H1 (cell line): ENCODE measurements at regions not wholly inside any gene's neighbourhood (a gene's known extent, or its start where the extent isn't known, plus 50 kb on each side); places are given as distances from the start of the nearest gene placed in this dataset.

Experiments used
- CTCF ChIA-PET: fragments of 300-600 bp; sonication (Branson Sonifier 250); formaldehyde crosslinking; loops from one replicate; lab custom pipeline; 2021; ENCODE audit not compliant: partially characterized antibody; lab: Charles Lee
- POLR2A ChIA-PET: fragments of 300-600 bp; sonication (Branson Sonifier 250); formaldehyde crosslinking; loops from one replicate; lab custom pipeline; 2021; ENCODE audit warnings: inconsistent platforms; ENCODE audit not compliant: partially characterized antibody; lab: Charles Lee
- DNase-seq, 2 experiments: peaks; one replicate each; pipeline versions ENCODE4 v3.0.0 to v3.0.0-alpha.2; 2010 to 2022; ENCODE audit warnings: low spot score in 2 of 2, low read depth in 1 of 2, mixed read lengths in 1 of 2
- FAIRE-seq: peaks from 2 replicates; lab custom pipeline; 2011; peaks lifted over from hg19 to GRCh38; lab: Jason Lieb, UNC
- H2AFZ ChIP-seq: 2 replicates; pipeline ENCODE4 v1.8.1; 2012; ENCODE audit warnings: low read length, inconsistent platforms
- H2AK5ac ChIP-seq: 2 replicates; pipeline ENCODE4 v1.6.1; 2013; ENCODE audit warnings: low read depth, low read length
- H2BK120ac ChIP-seq: replicated peaks from 2 replicates; pipeline ENCODE3; 2013; ENCODE audit warnings: low read depth, low read length, inconsistent platforms
- H2BK12ac ChIP-seq: 2 replicates; pipeline ENCODE4 v1.6.1; 2013; ENCODE audit warnings: low read depth, low read length
- H2BK15ac ChIP-seq: 2 replicates; pipeline ENCODE4 v1.6.1; 2013; ENCODE audit warnings: low read length
- H2BK20ac ChIP-seq: 2 replicates; pipeline ENCODE4 v1.6.1; 2013; ENCODE audit warnings: low read length
- H2BK5ac ChIP-seq: 2 replicates; pipeline ENCODE4 v1.6.1; 2013; ENCODE audit warnings: low read depth, low read length
- H3K14ac ChIP-seq: 2 replicates; pipeline ENCODE4 v1.6.1; 2013; ENCODE audit warnings: inconsistent platforms; ENCODE audit not compliant: insufficient read length
- H3K18ac ChIP-seq: 2 replicates; pipeline ENCODE4 v1.6.1; 2013; ENCODE audit warnings: low read length; ENCODE audit errors: extremely low read depth
- H3K23ac ChIP-seq: 2 replicates; pipeline ENCODE4 v1.6.1; 2013; ENCODE audit warnings: inconsistent platforms; ENCODE audit not compliant: insufficient read length
- H3K23me2 ChIP-seq: 2 replicates; pipeline ENCODE4 v1.6.1; 2013; ENCODE audit warnings: low read depth, low read length
- H3K27ac ChIP-seq: 2 replicates; pipeline ENCODE4 v1.6.1; 2011; ENCODE audit warnings: low read depth, low read length, inconsistent platforms
- H3K27me3 ChIP-seq, 4 experiments: replicated peaks in 1 of 4; 1 replicate in 1 of 4; 2 replicates in 3 of 4; pipeline versions ENCODE4 v1.6.1 to v1.8.1; 2011 to 2013; ENCODE audit warnings: low read length in 3 of 4, mild to moderate bottlenecking in 3 of 4, inconsistent platforms in 2 of 4, mixed read lengths in 2 of 4, moderate library complexity in 1 of 4; ENCODE audit not compliant: control insufficient read depth in 3 of 4, insufficient read depth in 3 of 4; ENCODE audit errors: extremely low read depth in 1 of 4
- H3K36me3 ChIP-seq, 4 experiments: 2 replicates each; pipeline versions ENCODE4 v1.6.1 to v1.8.1; 2011 to 2013; ENCODE audit warnings: mild to moderate bottlenecking in 4 of 4, low read length in 3 of 4, moderate library complexity in 2 of 4, control low read depth in 1 of 4, inconsistent platforms in 1 of 4; ENCODE audit not compliant: insufficient read depth in 4 of 4, control insufficient read depth in 2 of 4
- H3K4ac ChIP-seq: replicated peaks from 2 replicates; pipeline ENCODE3; 2013; ENCODE audit warnings: low read length, low read depth, mixed read lengths, inconsistent platforms; ENCODE audit not compliant: insufficient read length
- H3K4me1 ChIP-seq, 4 experiments: replicated peaks in 1 of 4; 1 replicate in 1 of 4; 2 replicates in 3 of 4; pipeline versions ENCODE4 v1.6.1 to v1.8.1; 2011 to 2013; ENCODE audit warnings: low read length in 3 of 4, inconsistent platforms in 2 of 4, mixed read lengths in 1 of 4; ENCODE audit not compliant: insufficient read depth in 4 of 4, control insufficient read depth in 3 of 4
- H3K4me2 ChIP-seq, 2 experiments: 2 replicates each; pipeline versions ENCODE4 v1.6.1 to v1.8.1; 2011 to 2013; ENCODE audit warnings: low read depth in 2 of 2, low read length in 2 of 2, control low read depth in 1 of 2, inconsistent platforms in 1 of 2, mild to moderate bottlenecking in 1 of 2; ENCODE audit not compliant: insufficient read depth in 1 of 2
- H3K4me3 ChIP-seq, 4 experiments: fragments of 200-600, 300-600 bp in 1 of 4; sonication (generic), shearing (Covaris generic), sonication (Bioruptor Twin) in 1 of 4; 2 replicates each; pipeline versions ENCODE4 v1.5.1 to v1.8.1; 2011 to 2016; ENCODE audit warnings: low read length in 4 of 4, low read depth in 3 of 4, control low read depth in 2 of 4, inconsistent platforms in 2 of 4, mild to moderate bottlenecking in 2 of 4, mixed read lengths in 1 of 4, moderate library complexity in 1 of 4; ENCODE audit not compliant: insufficient read depth in 2 of 4; ENCODE audit errors: extremely low read depth in 1 of 4
- H3K56ac ChIP-seq: replicated peaks from 2 replicates; pipeline ENCODE3; 2013; ENCODE audit warnings: low read depth, mild to moderate bottlenecking, mixed read lengths, low read length, inconsistent platforms; ENCODE audit not compliant: insufficient read length
- H3K79me1 ChIP-seq: 2 replicates; pipeline ENCODE4 v1.6.1; 2013; ENCODE audit warnings: low read depth, low read length, control low read depth
- H3K79me2 ChIP-seq, 2 experiments: 2 replicates each; pipeline versions ENCODE4 v1.6.1 to v1.8.1; 2012 to 2013; ENCODE audit warnings: low read length in 2 of 2, mild to moderate bottlenecking in 2 of 2, inconsistent platforms in 1 of 2; ENCODE audit not compliant: insufficient read depth in 2 of 2, control insufficient read depth in 1 of 2
- H3K9ac ChIP-seq, 4 experiments: replicated peaks in 1 of 4; 1 replicate in 1 of 4; 2 replicates in 3 of 4; pipeline versions ENCODE4 v1.6.1 to v1.8.1; 2011 to 2013; ENCODE audit warnings: low read depth in 3 of 4, low read length in 3 of 4, control low read depth in 2 of 4, mild to moderate bottlenecking in 2 of 4, moderate library complexity in 2 of 4, inconsistent platforms in 1 of 4; ENCODE audit errors: extremely low read depth in 1 of 4
- H3K9me3 ChIP-seq, 2 experiments: 2 replicates each; pipeline versions ENCODE4 v1.6.1 to v1.8.1; 2012 to 2013; ENCODE audit warnings: mild to moderate bottlenecking in 2 of 2, moderate library complexity in 2 of 2, control low read depth in 1 of 2, inconsistent platforms in 1 of 2, low read depth in 1 of 2, low read length in 1 of 2, mixed read lengths in 1 of 2; ENCODE audit not compliant: insufficient read depth in 2 of 2
- H4K20me1 ChIP-seq, 2 experiments: replicated peaks in 1 of 2; 2 replicates each; pipeline versions ENCODE3 to v1.8.1; 2011 to 2013; ENCODE audit warnings: inconsistent platforms in 2 of 2, low read length in 2 of 2, mild to moderate bottlenecking in 1 of 2; ENCODE audit not compliant: insufficient read depth in 2 of 2, control insufficient read depth in 1 of 2
- H4K5ac ChIP-seq: 2 replicates; pipeline ENCODE4 v1.6.1; 2013; ENCODE audit warnings: low read length, low read depth, mixed read lengths, inconsistent platforms; ENCODE audit not compliant: insufficient read length
- H4K8ac ChIP-seq: 2 replicates; pipeline ENCODE4 v1.8.0; 2013; ENCODE audit warnings: mild to moderate bottlenecking, moderate library complexity, low read length, inconsistent platforms; ENCODE audit not compliant: insufficient read depth; ENCODE audit errors: extremely low read depth
- H4K91ac ChIP-seq: replicated peaks from 2 replicates; pipeline ENCODE3; 2013; ENCODE audit warnings: low read length, mixed read lengths, inconsistent platforms; ENCODE audit not compliant: insufficient read length
- POLR2A ChIP-seq, 2 experiments: IDR thresholded peaks; 1 replicate in 1 of 2; 2 replicates in 1 of 2; pipeline ENCODE4 v1.6.1; 2011; ENCODE audit warnings: low read depth in 2 of 2, low read length in 2 of 2, mild to moderate bottlenecking in 2 of 2; ENCODE audit errors: control extremely low read depth in 1 of 2
- SAP30 ChIP-seq: fragments of 300-600 bp; sonication (generic); IDR thresholded peaks from 2 replicates; pipeline ENCODE4 v1.7.1; 2012; ENCODE audit warnings: low read length, moderate library complexity, mild to moderate bottlenecking, inconsistent platforms; ENCODE audit not compliant: insufficient read depth, insufficient replicate concordance
- SIN3A ChIP-seq, 2 experiments: IDR thresholded peaks in 1 of 2; conservative IDR thresholded peaks in 1 of 2; 2 replicates each; pipeline ENCODE4 v1.6.1; 2011 to 2012; ENCODE audit warnings: low read length in 2 of 2, improper control_type of control experiment in 1 of 2, low read depth in 1 of 2, mild to moderate bottlenecking in 1 of 2
- WGBS, 2 experiments: shearing (Covaris generic) in 1 of 2; methylation state at CpG; one replicate each; pipeline versions ENCODE4 v1.1.6 to v1.1.7; 2013 to 2015; ENCODE audit warnings: low lambda C conversion rate in 2 of 2, mixed read lengths in 2 of 2, inconsistent platforms in 1 of 2, low coverage in 1 of 2, missing lambda C conversion rate in 1 of 2; ENCODE audit not compliant: insufficient replicate concordance in 2 of 2, insufficient coverage in 1 of 2, insufficient read length in 1 of 2; ENCODE audit errors: extremely low coverage in 1 of 2, missing lambda C conversion rate in 1 of 2; 5-methylcytosine and 5-hydroxymethylcytosine counted together
- TF ChIP-seq, protein P1 (sequence below): IDR thresholded peaks from 2 replicates; pipeline ENCODE4 v1.6.1; 2012; ENCODE audit warnings: inconsistent platforms

DNA sequence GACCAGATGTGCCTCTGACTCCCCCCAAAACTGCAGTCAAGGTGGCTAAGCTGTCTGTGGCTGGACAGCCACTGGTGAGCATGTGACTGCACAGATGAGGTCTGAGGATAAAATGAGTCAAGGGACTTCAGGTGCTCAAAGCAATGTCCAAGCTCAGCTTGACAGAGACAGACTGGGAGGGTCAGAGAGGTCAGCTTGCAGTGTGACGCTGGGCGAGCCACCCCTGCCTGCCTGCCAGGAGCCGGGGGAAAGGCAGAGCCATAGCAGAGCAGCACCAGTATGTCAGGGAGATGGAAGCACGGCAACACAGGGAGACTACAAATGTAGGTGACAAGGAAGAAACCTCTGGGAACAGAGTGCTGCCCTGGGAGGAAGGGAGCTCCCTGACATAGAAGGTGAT lies 399.4 kb downstream of the OCA2 start:
- Histone ChIP-seq H2AK5ac (no peak overlapping the region), H3K4me2 (no peak overlapping the region), H4K91ac (no peak overlapping the region), H4K20me1 (peaks cover 0 to 3% of the 10 kb centered on the region in 2 experiments), H3K18ac (no peak overlapping the region), H3K4me3 (no peak overlapping the region), H3K23ac (no peak overlapping the region), H3K27me3 (no peaks in the 10 kb centered on the region), H3K27ac (no peak overlapping the region), H3K4ac (no peak overlapping the region), H3K9ac (no peak overlapping the region), H2BK15ac (0 out of 2 replicates have a peak overlapping the region, but pooled peaks have one; percentile 65), H3K56ac (no peak overlapping the region), H2AFZ (no peak overlapping the region), H3K14ac (no peak overlapping the region), H4K8ac (no peak overlapping the region), H3K23me2 (peaks cover 3% of the 10 kb centered on the region; the same call in 1 of the 2 replicates), H3K36me3 (no peaks in the 10 kb centered on the region), H3K4me1 (peaks cover 0 to 8% (median 4%) of the 10 kb centered on the region in 4 experiments; a peak in 2 of 7 replicates), H2BK12ac (no peak overlapping the region), H4K5ac (no peak overlapping the region), H2BK20ac (no peak overlapping the region), H3K79me2 (no peaks in the 10 kb centered on the region), H2BK120ac (no peak overlapping the region), H2BK5ac (no peak overlapping the region), H3K9me3 (no peaks in the 10 kb centered on the region), H3K79me1 (no peaks in the 10 kb centered on the region)
- DNase-seq (no peak), FAIRE-seq (no peak)
- ChIA-PET CTCF (interaction anchor here (0.6 to 1.6 kb wide), 3 partner anchors 14 to 322 kb away, joined by 3 to 5 read pairs (median 4); no protein-coding TSS in a partner anchor), POLR2A (interaction anchor here (1.0 kb wide), 1 partner anchor 11 kb away, joined by 3 read pairs; no protein-coding TSS in a partner anchor)
- TF ChIP-seq SAP30 (no peak), POLR2A (IDR thresholded peaks at IDR 0.05; ENCODE audit: control extremely low read depth in 1 of 2, low read depth in 2 of 2, low read length in 2 of 2) (no peak), SIN3A (conservative IDR thresholded peaks at IDR 0.05 in 1 of 2, IDR thresholded peaks at IDR 0.05 in 1 of 2; ENCODE audit: low read depth in 1 of 2, low read length in 2 of 2) (no peak)
- TF ChIP-seq, protein P1, sequence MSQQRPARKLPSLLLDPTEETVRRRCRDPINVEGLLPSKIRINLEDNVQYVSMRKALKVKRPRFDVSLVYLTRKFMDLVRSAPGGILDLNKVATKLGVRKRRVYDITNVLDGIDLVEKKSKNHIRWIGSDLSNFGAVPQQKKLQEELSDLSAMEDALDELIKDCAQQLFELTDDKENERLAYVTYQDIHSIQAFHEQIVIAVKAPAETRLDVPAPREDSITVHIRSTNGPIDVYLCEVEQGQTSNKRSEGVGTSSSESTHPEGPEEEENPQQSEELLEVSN, result no peak
- WGBS, 2 experiments, result 92% methylated on average over 4 of the region's 4 CpGs; no CpG with 5 or more reads in 1 of the 2 experiments
